Lower lobe of right lung (tissue), 2 donors: ENCODE measurements at regions not wholly inside any gene's neighbourhood (a gene's known extent, or its start where the extent isn't known, plus 50 kb on each side); places are given as distances from the start of the nearest gene placed in this dataset.

Source experiments
- ATAC-seq, 2 donors: fragments of 200-7000 bp; cut with Tn5 transposase; one replicate each; pipeline ENCODE4 v1.9.1; 2020 to 2022; ENCODE audit warnings: mild to moderate bottlenecking in 2 of 2, moderate library complexity in 2 of 2
- DNase-seq: peaks from one replicate; pipeline ENCODE4 v3.0.0-alpha.2; 2020
- H3K27ac ChIP-seq: fragments of 200-600 bp; one replicate; pipeline ENCODE4 v1.8.0; 2022
- H3K27me3 ChIP-seq: fragments of 200-600 bp; one replicate; pipeline ENCODE4 v1.8.0; 2022; ENCODE audit warnings: low read depth
- H3K36me3 ChIP-seq: fragments of 200-600 bp; one replicate; pipeline ENCODE4 v1.8.0; 2022; ENCODE audit warnings: mild to moderate bottlenecking
- H3K4me1 ChIP-seq: fragments of 200-600 bp; one replicate; pipeline ENCODE4 v1.8.0; 2022
- H3K4me3 ChIP-seq: fragments of 200-600 bp; one replicate; pipeline ENCODE4 v1.8.0; 2022; ENCODE audit warnings: mild to moderate bottlenecking
- H3K9me3 ChIP-seq: fragments of 200-600 bp; one replicate; pipeline ENCODE4 v1.8.0; 2022
- CTCF ChIP-seq: fragments of 200-600 bp; IDR thresholded peaks from one replicate; pipeline ENCODE4 v1.8.0; 2022; ENCODE audit warnings: antibody characterized with exemption, mild to moderate bottlenecking
- intact Hi-C: fragments of 100-400 bp; cut with DNase I; formaldehyde crosslinking; loops from one replicate; pipeline ENCODE4 v1.11.0; 2022
- donor health status: DM: no; HTN: yes; CAD: no; lungs with severe emphysema.

- peak; percentile 51 for DNase-seq
- no peaks in the 10 kb centered on the region for H3K36me3 ChIP-seq
- ATAC-seq, result peak; percentile 65 to 70
- intact Hi-C loops, result no loop called here
- no peak overlapping the region for H3K4me3 ChIP-seq
- no peak overlapping the region for H3K27ac ChIP-seq
- no peaks in the 10 kb centered on the region for H3K4me1 ChIP-seq
- no peaks in the 10 kb centered on the region for H3K9me3 ChIP-seq
- no peak for TF ChIP-seq CTCF
- H3K27me3 ChIP-seq, result no peaks in the 10 kb centered on the region
These were observed 273.9 kb downstream of the HAPSTR1 start for GRCh38 chr16:9365370-9365728.

- Histone ChIP-seq H3K36me3 (no peaks in the 10 kb centered on the region), H3K27me3 (no peaks in the 10 kb centered on the region), H3K4me3 (no peak overlapping the region), H3K4me1 (no peaks in the 10 kb centered on the region), H3K9me3 (no peaks in the 10 kb centered on the region), H3K27ac (no peak overlapping the region)
- ATAC-seq (no peak), DNase-seq (no peak)
- no peak for TF ChIP-seq CTCF
- intact Hi-C loops, result no loop called here
These were observed 274.9 kb downstream of the HAPSTR1 start for GRCh38 chr16:9366048-9366969.

- Histone ChIP-seq H3K27me3 (no peaks in the 10 kb centered on the region), H3K9me3 (no peaks in the 10 kb centered on the region), H3K27ac (no peak overlapping the region), H3K4me3 (no peak overlapping the region), H3K4me1 (no peaks in the 10 kb centered on the region), H3K36me3 (no peaks in the 10 kb centered on the region)
- ATAC-seq, result no peak
- no peak for TF ChIP-seq CTCF
- DNase-seq, result no peak
- intact Hi-C loops, result no loop called here
These were observed 278.6 kb downstream of the HAPSTR1 start for GRCh38 chr16:9370061-9370491.

- DNase-seq, result no peak
- no peak for TF ChIP-seq CTCF
- no peaks in the 10 kb centered on the region for H3K4me1 ChIP-seq
- H3K27ac ChIP-seq, result no peak overlapping the region
- H3K36me3 ChIP-seq, result no peaks in the 10 kb centered on the region
- no peak for ATAC-seq
- intact Hi-C loops, result no loop called here
- no peak overlapping the region for H3K4me3 ChIP-seq
- H3K9me3 ChIP-seq, result no peaks in the 10 kb centered on the region
- no peaks in the 10 kb centered on the region for H3K27me3 ChIP-seq
These were observed 280.4 kb downstream of the HAPSTR1 start for GRCh38 chr16:9371713-9372448.

GRCh38 chr16:9372934-9373890 is 281.8 kb downstream of the HAPSTR1 start:
- no peaks in the 10 kb centered on the region for H3K9me3 ChIP-seq
- no peak overlapping the region for H3K27ac ChIP-seq
- no peaks in the 10 kb centered on the region for H3K27me3 ChIP-seq
- H3K4me1 ChIP-seq, result no peaks in the 10 kb centered on the region
- no peak overlapping the region for H3K4me3 ChIP-seq
- no peak for DNase-seq
- no peak for ATAC-seq
- intact Hi-C loops, result no loop called here
- no peak for TF ChIP-seq CTCF
- H3K36me3 ChIP-seq, result no peaks in the 10 kb centered on the region
